ENCODE measurements at regions not wholly inside any gene's neighbourhood (a gene's known extent, or its start where the extent isn't known, plus 50 kb on each side); places are given as distances from the start of the nearest gene placed in this dataset.

DNA sequence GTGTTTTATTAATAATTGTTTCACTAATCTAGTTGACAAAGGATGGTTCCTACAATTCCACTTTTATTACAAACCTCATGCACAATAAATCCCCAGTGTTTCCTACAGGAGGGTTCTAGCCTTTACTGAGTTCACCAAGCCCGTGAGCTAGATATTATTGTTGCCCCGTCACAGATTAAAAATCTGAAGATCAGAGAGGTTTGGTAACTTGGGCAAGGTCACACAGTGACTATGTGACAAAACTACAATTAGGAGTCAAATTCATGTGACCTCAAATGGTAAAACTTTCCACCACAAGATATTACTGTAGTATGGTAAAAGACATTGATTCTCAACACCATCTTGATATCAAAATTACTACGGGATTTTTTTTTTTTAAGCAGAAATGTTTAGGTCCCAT lies 124.6 kb downstream of the BTC start:
- TF ChIP-seq POLR2A (IDR thresholded peaks at IDR 0.05): no peak
- no peak for TF ChIP-seq CTCF (IDR thresholded peaks at IDR 0.05)
